ENCODE measurements at regions not wholly inside any gene's neighbourhood (a gene's known extent, or its start where the extent isn't known, plus 50 kb on each side); places are given as distances from the start of the nearest gene placed in this dataset.

GRCh38 chr20:54848262-54848661 lies 372.9 kb downstream of the DOK5 start:
- no peak for DNase-seq
- Histone ChIP-seq H3K36me3 (replicated peaks in 1 of 2) (no peaks in the 10 kb centered on the region), H3K27ac (no peak overlapping the region), H3K4me3 (no peak overlapping the region), H3K9me3 (replicated peaks in 1 of 3) (no peaks in the 10 kb centered on the region), H3K4me1 (replicated peaks in 1 of 2) (no peaks in the 10 kb centered on the region), H3K27me3 (no peaks in the 10 kb centered on the region)
- WGBS, 4 donors, result 60 to 67% (median 65%) methylated on average over 5 of the region's 5 CpGs
- intact Hi-C loops (cut with DNase I), result no loop called here
- TF ChIP-seq POLR2A (IDR thresholded peaks at IDR 0.05) (no peak), CTCF (IDR thresholded peaks at IDR 0.05) (no peak)

- no peaks in the 10 kb centered on the region for H3K27me3 ChIP-seq
- no peak overlapping the region for H3K27ac ChIP-seq
- H3K4me1 ChIP-seq (replicated peaks in 1 of 2), result no peaks in the 10 kb centered on the region
- intact Hi-C loops (cut with DNase I), result no loop called here
- no peak overlapping the region for H3K4me3 ChIP-seq
- WGBS, 4 donors, result 83 to 87% (median 86%) methylated on average over 4 of the region's 4 CpGs
- no peaks in the 10 kb centered on the region for H3K9me3 ChIP-seq (replicated peaks in 1 of 3)
- TF ChIP-seq POLR2A (IDR thresholded peaks at IDR 0.05) (no peak), CTCF (IDR thresholded peaks at IDR 0.05) (no peak)
- DNase-seq, result no peak
- H3K36me3 ChIP-seq (replicated peaks in 1 of 2), result no peaks in the 10 kb centered on the region
Observed at GRCh38 chr20:54846948-54847347, 371.6 kb downstream of the DOK5 start.

- no peaks in the 10 kb centered on the region for H3K27me3 ChIP-seq
Observed at GRCh38 chr20:54844346-54844745, 369.0 kb downstream of the DOK5 start.

GRCh38 chr20:54843865-54844264 lies 368.5 kb downstream of the DOK5 start:
- Histone ChIP-seq H3K27ac (no peak overlapping the region), H3K27me3 (no peaks in the 10 kb centered on the region), H3K4me1 (replicated peaks in 1 of 2) (no peaks in the 10 kb centered on the region), H3K9me3 (replicated peaks in 1 of 3) (no peaks in the 10 kb centered on the region), H3K4me3 (no peak overlapping the region), H3K36me3 (replicated peaks in 1 of 2) (no peaks in the 10 kb centered on the region)
- no peak for DNase-seq
- intact Hi-C loops (cut with DNase I), result no loop called here
- TF ChIP-seq POLR2A (IDR thresholded peaks at IDR 0.05), result no peak
- TF ChIP-seq CTCF (IDR thresholded peaks at IDR 0.05), result no peak
- 46 to 58% (median 54%) methylated on average over 5 of the region's 5 CpGs for WGBS, 4 donors

More at GRCh38 chr20:54844346-54844745, 369.0 kb downstream of the DOK5 start:
- H3K4me1 ChIP-seq (replicated peaks in 1 of 2), result no peaks in the 10 kb centered on the region
- WGBS, 4 donors, result 70 to 74% (median 71%) methylated on average over 2 of the region's 2 CpGs
- no peak for TF ChIP-seq POLR2A (IDR thresholded peaks at IDR 0.05)
- no peak overlapping the region for H3K4me3 ChIP-seq
- no peak for DNase-seq
- intact Hi-C loops (cut with DNase I), result no loop called here
- H3K27ac ChIP-seq, result no peak overlapping the region
- no peaks in the 10 kb centered on the region for H3K9me3 ChIP-seq (replicated peaks in 1 of 3)
- no peaks in the 10 kb centered on the region for H3K36me3 ChIP-seq (replicated peaks in 1 of 2)

GRCh38 chr20:54843431-54843830 lies 368.0 kb downstream of the DOK5 start:
- TF ChIP-seq POLR2A (IDR thresholded peaks at IDR 0.05) (no peak), CTCF (IDR thresholded peaks at IDR 0.05) (no peak)
- no peak overlapping the region for H3K27ac ChIP-seq
- H3K4me3 ChIP-seq, result no peak overlapping the region
- H3K36me3 ChIP-seq (replicated peaks in 1 of 2), result no peaks in the 10 kb centered on the region
- 80 to 92% (median 87%) methylated on average over 1 of the region's 1 CpG for WGBS, 4 donors
- intact Hi-C loops (cut with DNase I), result no loop called here
- DNase-seq, result no peak
- H3K4me1 ChIP-seq (replicated peaks in 1 of 2), result no peaks in the 10 kb centered on the region
- H3K9me3 ChIP-seq (replicated peaks in 1 of 3), result no peaks in the 10 kb centered on the region
- no peaks in the 10 kb centered on the region for H3K27me3 ChIP-seq
